Stimulated activated naive CD8-positive, alpha-beta T cell treated with anti-CD3 and anti-CD28 coated beads, Interleukin-15, amount 100 ng/mL, for 72 hours (primary cell): ENCODE measurements at regions not wholly inside any gene's neighbourhood (a gene's known extent, or its start where the extent isn't known, plus 50 kb on each side); places are given as distances from the start of the nearest gene placed in this dataset.
A peak's percentile ranks its signal among the peaks of the same experiment; 100 is the strongest.
"Not testable (repeated sequence)": the region's sequence is repeated elsewhere in the genome, so short reads cannot be mapped to it uniquely, and the experiment has no call there.

Experiments
- ATAC-seq: fragments of 150-1000 bp; cut with Tn5 transposase; 2 replicates; pipeline ENCODE4 v1.10.0; 2021; ENCODE audit warnings: mild to moderate bottlenecking, moderate library complexity
- DNase-seq, 2 donors: peaks; one replicate each; pipeline ENCODE4 v3.0.0; 2021 to 2022
- H3K27ac Mint-ChIP-seq, 2 donors: one replicate each; pipeline ENCODE4 v1.8.0; 2022; ENCODE audit warnings: mild to moderate bottlenecking in 2 of 2, mixed read lengths in 2 of 2, moderate library complexity in 2 of 2
- H3K27me3 Mint-ChIP-seq: one replicate; pipeline ENCODE4 v1.8.0; 2022; ENCODE audit warnings: mixed read lengths
- H3K4me1 Mint-ChIP-seq: one replicate; pipeline ENCODE4 v1.8.0; 2022; ENCODE audit warnings: mild to moderate bottlenecking, mixed read lengths
- H3K4me3 Mint-ChIP-seq, 2 donors: one replicate each; pipeline ENCODE4 v1.8.0; 2022; ENCODE audit warnings: mild to moderate bottlenecking in 2 of 2, mixed read lengths in 2 of 2, moderate library complexity in 1 of 2
- H3K9me3 Mint-ChIP-seq, 2 donors: one replicate each; pipeline ENCODE4 v1.8.0; 2022; ENCODE audit warnings: mixed read lengths in 2 of 2

GRCh38 chr5:92852219-92852618, 728.8 kb downstream of the NR2F1-AS1 start:
- Mint-ChIP-seq H3K27ac (no peak overlapping the region), H3K9me3 (no peaks in the 10 kb centered on the region), H3K4me3 (no peak overlapping the region), H3K27me3 (no peaks in the 10 kb centered on the region), H3K4me1 (no peaks in the 10 kb centered on the region)
- ATAC-seq (no peak), DNase-seq (no peak)

- Mint-ChIP-seq H3K27ac (no peak overlapping the region), H3K4me3 (no peak overlapping the region), H3K27me3 (no peaks in the 10 kb centered on the region), H3K9me3 (peaks cover 0 to 4% of the 10 kb centered on the region in 2 donors), H3K4me1 (no peaks in the 10 kb centered on the region)
- no peak for ATAC-seq
- DNase-seq: no peak
Measured at GRCh38 chr5:92850886-92851285, 730.1 kb downstream of the NR2F1-AS1 start.

- Mint-ChIP-seq H3K4me3 (no peak overlapping the region), H3K4me1 (no peaks in the 10 kb centered on the region), H3K27me3 (no peaks in the 10 kb centered on the region), H3K9me3 (peaks cover 0 to 4% of the 10 kb centered on the region in 2 donors), H3K27ac (no peak overlapping the region)
- no peak for ATAC-seq
- DNase-seq: no peak
Measured at GRCh38 chr5:92849756-92850155, 731.3 kb downstream of the NR2F1-AS1 start.

GRCh38 chr5:92841604-92842155, 739.3 kb downstream of the NR2F1-AS1 start:
- no peak overlapping the region for H3K27ac Mint-ChIP-seq
- no peak for ATAC-seq
- H3K4me1 Mint-ChIP-seq: no peaks in the 10 kb centered on the region
- H3K4me3 Mint-ChIP-seq: no peak overlapping the region
- no peak for DNase-seq
- no peaks in the 10 kb centered on the region for H3K27me3 Mint-ChIP-seq
- peaks cover 2 to 6% of the 10 kb centered on the region in 2 donors for H3K9me3 Mint-ChIP-seq

- H3K4me3 Mint-ChIP-seq: no peak overlapping the region
- peaks cover 12 to 15% of the 10 kb centered on the region in 2 donors for H3K9me3 Mint-ChIP-seq
- ATAC-seq: no peak
- no peaks in the 10 kb centered on the region for H3K4me1 Mint-ChIP-seq
- no peak overlapping the region for H3K27ac Mint-ChIP-seq
- DNase-seq: no peak
- no peaks in the 10 kb centered on the region for H3K27me3 Mint-ChIP-seq
Measured at GRCh38 chr5:92838253-92838652, 742.8 kb downstream of the NR2F1-AS1 start.

GRCh38 chr5:92836855-92837755, 743.9 kb downstream of the NR2F1-AS1 start:
- Mint-ChIP-seq H3K27me3 (no peaks in the 10 kb centered on the region), H3K27ac (no peak overlapping the region), H3K4me1 (no peaks in the 10 kb centered on the region), H3K4me3 (no peak overlapping the region), H3K9me3 (peaks cover 17 to 26% of the 10 kb centered on the region in 2 donors)
- DNase-seq (no peak), ATAC-seq (no peak)

- DNase-seq: no peak
- H3K4me3 Mint-ChIP-seq: no peak overlapping the region
- no peak for ATAC-seq
- H3K27me3 Mint-ChIP-seq: no peaks in the 10 kb centered on the region
- peaks cover 12 to 26% of the 10 kb centered on the region in 2 donors for H3K9me3 Mint-ChIP-seq
- peak overlapping the region in 1 of 2 donors; percentile 27 for H3K27ac Mint-ChIP-seq
- H3K4me1 Mint-ChIP-seq: no peaks in the 10 kb centered on the region
Measured at GRCh38 chr5:92835712-92836111, 745.3 kb downstream of the NR2F1-AS1 start.

- DNase-seq, ATAC-seq, H3K27ac Mint-ChIP-seq, H3K4me3 Mint-ChIP-seq, H3K27me3 Mint-ChIP-seq, H3K4me1 Mint-ChIP-seq: not testable (repeated sequence)
- H3K9me3 Mint-ChIP-seq: peaks cover 4 to 16% of the 10 kb centered on the region in 2 donors
Measured at GRCh38 chr5:92823551-92823950, 757.5 kb downstream of the NR2F1-AS1 start.

GRCh38 chr5:92822183-92822582, 758.8 kb downstream of the NR2F1-AS1 start:
- ATAC-seq (no peak), DNase-seq (no peak)
- Mint-ChIP-seq H3K4me1 (no peaks in the 10 kb centered on the region), H3K4me3 (no peak overlapping the region), H3K9me3 (peaks cover 4 to 16% of the 10 kb centered on the region in 2 donors), H3K27ac (no peak overlapping the region), H3K27me3 (no peaks in the 10 kb centered on the region)

- Mint-ChIP-seq H3K27me3 (no peaks in the 10 kb centered on the region), H3K4me3 (no peak overlapping the region), H3K27ac (no peak overlapping the region), H3K9me3 (peaks cover 4 to 5% of the 10 kb centered on the region in 2 donors), H3K4me1 (no peaks in the 10 kb centered on the region)
- DNase-seq (no peak), ATAC-seq (no peak)
Measured at GRCh38 chr5:92809855-92810465, 771.1 kb downstream of the NR2F1-AS1 start.

- H3K4me1 Mint-ChIP-seq: no peaks in the 10 kb centered on the region
- H3K9me3 Mint-ChIP-seq: no peaks in the 10 kb centered on the region
- DNase-seq: no peak
- no peak overlapping the region for H3K27ac Mint-ChIP-seq
- ATAC-seq: no peak
- H3K27me3 Mint-ChIP-seq: no peaks in the 10 kb centered on the region
- no peak overlapping the region for H3K4me3 Mint-ChIP-seq
Measured at GRCh38 chr5:92808474-92808873, 772.5 kb downstream of the NR2F1-AS1 start.

- ATAC-seq (no peak), DNase-seq (no peak)
- no peaks in the 10 kb centered on the region for H3K4me1 Mint-ChIP-seq
- no peak overlapping the region for H3K27ac Mint-ChIP-seq
- H3K4me3 Mint-ChIP-seq: no peak overlapping the region
- H3K9me3 Mint-ChIP-seq: no peaks in the 10 kb centered on the region
- H3K27me3 Mint-ChIP-seq: no peaks in the 10 kb centered on the region
Measured at GRCh38 chr5:92807085-92807484, 773.9 kb downstream of the NR2F1-AS1 start.

GRCh38 chr5:92805446-92805845, 775.6 kb downstream of the NR2F1-AS1 start:
- Mint-ChIP-seq H3K27ac (no peak overlapping the region), H3K4me3 (no peak overlapping the region), H3K27me3 (no peaks in the 10 kb centered on the region)

GRCh38 chr5:92801911-92802310, 779.1 kb downstream of the NR2F1-AS1 start:
- no peak overlapping the region for H3K27ac Mint-ChIP-seq
- H3K27me3 Mint-ChIP-seq: no peaks in the 10 kb centered on the region
- no peak overlapping the region for H3K4me3 Mint-ChIP-seq
- peaks cover 0 to 5% of the 10 kb centered on the region in 2 donors for H3K9me3 Mint-ChIP-seq
- ATAC-seq (no peak), DNase-seq (no peak)
- H3K4me1 Mint-ChIP-seq: no peaks in the 10 kb centered on the region

More at GRCh38 chr5:92805446-92805845, 775.6 kb downstream of the NR2F1-AS1 start:
- Mint-ChIP-seq H3K4me1 (no peaks in the 10 kb centered on the region), H3K9me3 (no peaks in the 10 kb centered on the region)
- ATAC-seq (no peak), DNase-seq (no peak)

GRCh38 chr5:92800365-92800764, 780.7 kb downstream of the NR2F1-AS1 start:
- H3K9me3 Mint-ChIP-seq: peaks cover 6 to 7% of the 10 kb centered on the region in 2 donors
- H3K27ac Mint-ChIP-seq: no peak overlapping the region
- no peak for DNase-seq
- no peak for ATAC-seq
- no peaks in the 10 kb centered on the region for H3K27me3 Mint-ChIP-seq
- H3K4me3 Mint-ChIP-seq: no peak overlapping the region
- H3K4me1 Mint-ChIP-seq: no peaks in the 10 kb centered on the region

GRCh38 chr5:92795633-92796032, 785.4 kb downstream of the NR2F1-AS1 start:
- Mint-ChIP-seq H3K4me1 (no peaks in the 10 kb centered on the region), H3K27me3 (no peaks in the 10 kb centered on the region), H3K27ac (no peak overlapping the region), H3K4me3 (no peak overlapping the region), H3K9me3 (peaks cover 26 to 32% of the 10 kb centered on the region in 2 donors)
- DNase-seq (no peak), ATAC-seq (no peak)
